Astrocyte of the cerebellum (primary cell): ENCODE measurements at regions not wholly inside any gene's neighbourhood (a gene's known extent, or its start where the extent isn't known, plus 50 kb on each side); places are given as distances from the start of the nearest gene placed in this dataset.

Experiments
- DNase-seq: peaks from one replicate; pipeline ENCODE4 v3.0.0-alpha.2; 2011; ENCODE audit warnings: low read depth
- H3K4me3 ChIP-seq: 2 replicates; pipeline ENCODE4 v1.5.1; 2011; ENCODE audit warnings: mild to moderate bottlenecking, low read depth, low read length, moderate library complexity
- in situ Hi-C: cut with HindIII; loops from 2 replicates; pipeline ENCODE4 v1.10.0; 2017; ENCODE audit warnings: low sequenced_read_pairs
- TF ChIP-seq, protein P1 (sequence below): IDR thresholded peaks from 2 replicates; pipeline ENCODE4 v1.5.1; 2012; ENCODE audit warnings: low read length, low read depth, moderate library complexity, mild to moderate bottlenecking; ENCODE audit errors: missing control alignments

DNA sequence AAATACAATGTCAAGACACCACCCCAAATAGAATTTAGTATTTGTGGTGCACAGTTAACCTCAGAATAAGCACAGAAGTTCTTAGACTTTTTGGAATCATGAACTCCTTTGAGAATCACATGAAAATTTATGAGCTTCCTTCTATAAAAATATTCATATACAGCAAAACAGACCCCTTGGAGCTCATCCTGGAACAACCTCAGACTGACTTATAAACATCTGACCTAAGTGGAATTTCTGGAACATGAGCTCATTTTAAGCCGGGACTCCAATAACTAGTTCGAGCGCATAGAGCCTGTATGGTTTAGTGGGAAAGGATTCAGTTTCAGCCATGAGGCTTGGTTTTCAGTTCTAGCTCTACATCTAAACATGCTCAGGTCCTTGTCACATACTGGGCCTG lies 192.3 kb downstream of the DEPDC1B start:
- no peak overlapping the region for H3K4me3 ChIP-seq
- peak; percentile 31 for DNase-seq
- TF ChIP-seq, protein P1, sequence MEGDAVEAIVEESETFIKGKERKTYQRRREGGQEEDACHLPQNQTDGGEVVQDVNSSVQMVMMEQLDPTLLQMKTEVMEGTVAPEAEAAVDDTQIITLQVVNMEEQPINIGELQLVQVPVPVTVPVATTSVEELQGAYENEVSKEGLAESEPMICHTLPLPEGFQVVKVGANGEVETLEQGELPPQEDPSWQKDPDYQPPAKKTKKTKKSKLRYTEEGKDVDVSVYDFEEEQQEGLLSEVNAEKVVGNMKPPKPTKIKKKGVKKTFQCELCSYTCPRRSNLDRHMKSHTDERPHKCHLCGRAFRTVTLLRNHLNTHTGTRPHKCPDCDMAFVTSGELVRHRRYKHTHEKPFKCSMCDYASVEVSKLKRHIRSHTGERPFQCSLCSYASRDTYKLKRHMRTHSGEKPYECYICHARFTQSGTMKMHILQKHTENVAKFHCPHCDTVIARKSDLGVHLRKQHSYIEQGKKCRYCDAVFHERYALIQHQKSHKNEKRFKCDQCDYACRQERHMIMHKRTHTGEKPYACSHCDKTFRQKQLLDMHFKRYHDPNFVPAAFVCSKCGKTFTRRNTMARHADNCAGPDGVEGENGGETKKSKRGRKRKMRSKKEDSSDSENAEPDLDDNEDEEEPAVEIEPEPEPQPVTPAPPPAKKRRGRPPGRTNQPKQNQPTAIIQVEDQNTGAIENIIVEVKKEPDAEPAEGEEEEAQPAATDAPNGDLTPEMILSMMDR, result no peak
- in situ Hi-C loops, result no loop called here

DNA sequence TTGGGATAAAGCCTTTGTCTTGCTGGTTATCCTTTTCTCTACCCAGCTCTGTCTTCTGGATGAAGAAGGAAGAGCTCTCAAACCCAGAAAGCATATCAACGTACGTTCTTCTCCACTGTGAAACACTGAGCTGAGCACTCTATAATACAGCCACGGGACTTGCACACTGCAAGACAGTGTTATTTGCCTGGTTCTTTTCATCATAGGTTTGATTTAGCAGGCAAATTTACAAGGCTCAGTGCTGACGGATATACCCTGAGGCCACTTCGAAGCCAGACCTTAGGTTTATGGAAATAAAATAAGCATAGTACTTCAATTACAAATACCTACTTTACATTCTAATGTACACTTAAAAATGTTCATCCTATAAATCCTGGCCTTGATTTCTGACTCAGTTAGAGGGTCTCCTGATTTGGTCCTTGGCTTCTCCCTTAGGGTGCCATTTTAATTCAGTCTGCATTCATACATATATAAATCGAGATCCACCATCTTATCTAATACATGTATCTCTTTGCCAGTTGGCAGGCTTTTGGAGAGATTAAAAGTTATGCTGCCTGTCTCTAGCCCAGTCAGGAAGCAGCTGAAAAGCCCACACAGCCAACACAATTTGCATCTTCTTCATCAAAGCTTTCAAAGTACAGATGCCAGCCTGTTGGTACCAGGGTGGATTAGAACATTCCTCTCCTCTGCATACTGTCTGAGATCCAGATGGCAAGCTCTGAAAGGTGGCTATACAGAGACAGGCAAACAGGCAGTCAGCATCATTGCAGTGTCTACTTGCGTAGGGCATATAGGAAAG lies 194.4 kb downstream of the DEPDC1B start:
- no peak for DNase-seq
- TF ChIP-seq, protein P1, result no peak
- H3K4me3 ChIP-seq, result no peak overlapping the region
- in situ Hi-C loops, result no loop called here

DNA sequence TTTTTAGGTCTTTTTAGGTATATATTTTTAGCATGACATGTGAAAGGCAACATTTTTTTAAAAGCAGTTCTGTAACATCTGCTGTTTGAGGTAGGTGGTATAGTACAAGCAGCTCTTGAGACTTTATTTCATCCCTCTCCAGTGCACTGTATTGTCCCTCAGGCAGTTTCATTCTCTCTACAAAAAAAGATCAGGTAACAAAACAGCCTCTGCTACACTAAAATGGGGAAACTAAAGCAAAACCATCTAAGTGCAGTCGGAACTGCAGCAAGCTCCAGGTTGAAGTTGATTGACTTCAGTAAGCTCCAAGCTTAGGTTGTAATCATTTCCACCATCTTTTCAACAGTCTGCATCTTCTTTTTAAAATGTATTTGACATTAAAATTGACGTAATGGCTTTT lies 195.6 kb downstream of the DEPDC1B start:
- DNase-seq, result no peak
- H3K4me3 ChIP-seq, result no peak overlapping the region
- TF ChIP-seq, protein P1, result no peak
- in situ Hi-C loops, result no loop called here

DNA sequence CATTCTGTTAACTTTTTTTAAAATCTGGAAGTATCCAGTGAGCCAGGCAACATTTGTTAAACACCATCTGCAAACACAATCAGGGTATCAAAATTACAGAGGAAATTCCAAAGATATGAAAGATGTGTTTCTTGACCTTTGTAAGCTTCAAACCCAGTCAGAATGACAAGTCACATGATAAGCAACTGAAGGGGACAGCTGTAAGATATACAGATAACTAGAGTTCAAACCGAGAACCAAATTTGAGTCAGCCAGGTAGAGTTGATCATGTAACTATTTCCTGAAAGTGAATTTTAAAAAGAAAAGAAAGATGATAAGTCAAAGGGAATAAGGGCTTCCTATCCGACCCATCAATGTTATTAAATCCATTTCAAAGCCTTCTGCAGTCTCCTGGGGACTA lies 196.2 kb downstream of the DEPDC1B start:
- H3K4me3 ChIP-seq, result no peak overlapping the region
- in situ Hi-C loops, result no loop called here
- no peak for DNase-seq
- TF ChIP-seq, protein P1, result no peak

DNA sequence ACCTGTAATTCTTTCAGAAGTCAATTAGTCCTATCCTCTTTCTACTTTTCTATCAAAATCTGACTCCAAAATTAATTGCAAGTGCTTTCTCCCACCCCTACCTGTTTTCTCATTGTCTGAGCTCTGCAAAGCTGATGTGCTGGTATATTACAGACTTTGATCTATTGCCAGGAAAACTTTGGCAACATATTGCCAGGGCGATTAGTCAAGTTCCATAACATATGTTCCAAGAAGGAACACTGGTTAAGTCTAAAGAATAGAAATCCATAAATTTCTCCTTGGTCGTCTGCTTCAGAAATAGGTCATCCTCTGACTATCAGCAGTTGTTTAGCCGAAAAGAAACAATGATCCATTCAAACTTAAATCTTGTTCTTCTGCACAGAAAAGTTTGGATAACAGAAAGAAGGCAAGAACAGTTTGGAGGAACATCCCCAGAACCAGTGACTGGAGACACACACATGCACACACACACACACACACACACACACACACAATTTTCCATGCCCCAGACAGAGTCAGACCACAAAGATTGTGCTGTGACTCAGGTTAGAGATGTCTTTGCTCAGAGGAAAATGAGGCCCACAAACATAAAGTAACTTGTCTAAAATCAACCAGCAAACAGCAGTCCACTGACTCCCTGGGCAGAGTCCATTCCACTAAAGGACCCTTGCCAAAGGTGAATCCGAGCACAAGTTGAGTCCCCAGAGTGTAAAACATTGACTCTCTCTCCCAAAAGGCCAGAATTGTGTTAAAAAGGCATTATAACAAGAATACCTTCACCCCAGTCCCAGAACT lies 202.1 kb downstream of the DEPDC1B start:
- DNase-seq, result no peak
- no peak overlapping the region for H3K4me3 ChIP-seq
- TF ChIP-seq, protein P1, result no peak
- in situ Hi-C loops, result no loop called here

DNA sequence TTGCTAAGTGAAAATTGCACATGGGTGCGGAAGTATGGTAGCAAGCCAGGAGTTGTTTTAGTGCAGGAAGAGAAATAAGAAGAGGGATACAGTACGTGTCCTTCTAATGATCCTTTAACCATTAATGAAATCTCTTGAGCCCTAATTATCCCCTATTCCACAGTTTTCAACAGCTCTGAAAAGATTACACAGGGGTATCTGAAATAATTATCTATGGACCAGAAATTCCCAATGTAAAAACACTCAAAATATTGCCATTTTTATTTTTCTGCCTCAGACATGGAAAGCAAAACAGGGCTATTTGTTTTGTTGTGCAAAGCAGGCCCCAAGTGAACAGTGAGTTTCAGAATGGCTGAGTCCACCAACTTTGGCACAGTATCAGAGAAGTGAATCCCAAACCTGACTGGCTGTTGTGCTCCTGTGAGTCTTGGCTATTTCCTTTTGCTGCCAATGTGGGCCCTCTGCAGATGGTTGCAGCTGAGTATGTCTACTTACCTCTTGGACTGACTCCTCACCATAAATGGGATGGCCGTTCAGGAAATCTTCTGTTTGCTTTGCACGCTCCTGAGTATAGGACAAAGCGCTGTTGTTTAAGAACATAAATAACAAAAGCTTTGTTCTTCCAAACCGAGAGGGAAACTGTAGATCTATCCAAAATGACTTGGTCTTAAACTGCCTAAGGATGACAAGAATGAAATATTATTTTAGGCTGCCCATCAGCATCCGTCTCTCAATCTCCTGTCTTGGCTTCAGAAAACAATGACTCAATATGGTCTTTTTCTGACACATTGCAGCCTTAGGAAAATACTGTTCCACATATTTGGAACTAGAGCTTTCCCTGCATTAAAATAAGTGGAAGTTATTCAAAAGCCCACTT lies 204.1 kb downstream of the DEPDC1B start:
- in situ Hi-C loops, result no loop called here
- TF ChIP-seq, protein P1, result no peak
- no peak for DNase-seq

More for the DNA sequence above, 204.1 kb downstream of the DEPDC1B start:
- H3K4me3 ChIP-seq, result no peak overlapping the region
